DOHH2 (cell line): ENCODE measurements at regions not wholly inside any gene's neighbourhood (a gene's known extent, or its start where the extent isn't known, plus 50 kb on each side); places are given as distances from the start of the nearest gene placed in this dataset.

ENCODE experiments used
- H3F3A ChIP-seq: fragments of 200-600 bp; sonication (generic), shearing (Covaris generic); 2 replicates; pipeline ENCODE4 v1.6.0; 2016; ENCODE audit warnings: antibody characterized with exemption, mild to moderate bottlenecking; ENCODE audit not compliant: control insufficient read depth, insufficient read depth
- H3K27ac ChIP-seq: fragments of 200-600 bp; sonication (generic); 2 replicates; pipeline ENCODE4 v1.5.1; 2014; ENCODE audit warnings: low read depth, mild to moderate bottlenecking, low read length, moderate library complexity
- H3K27me3 ChIP-seq: fragments of 200-600 bp; sonication (generic); 2 replicates; pipeline ENCODE4 v1.6.1; 2014; ENCODE audit warnings: mild to moderate bottlenecking, low read length, mixed read lengths; ENCODE audit not compliant: control insufficient read depth
- H3K36me3 ChIP-seq: fragments of 200-600 bp; sonication (generic); 2 replicates; pipeline ENCODE4 v1.6.1; 2014; ENCODE audit warnings: mild to moderate bottlenecking, low read length, moderate library complexity, mixed read lengths; ENCODE audit not compliant: control insufficient read depth
- H3K4me1 ChIP-seq: fragments of 200-600 bp; sonication (generic); 2 replicates; pipeline ENCODE4 v1.6.1; 2014; ENCODE audit warnings: mild to moderate bottlenecking, low read length, mixed read lengths; ENCODE audit not compliant: control insufficient read depth
- H3K4me2 ChIP-seq: fragments of 200-600 bp; sonication (generic); 2 replicates; pipeline ENCODE4 v1.6.0; 2014; ENCODE audit warnings: mild to moderate bottlenecking, low read length, moderate library complexity
- H3K4me3 ChIP-seq: fragments of 200-600 bp; sonication (generic); 2 replicates; pipeline ENCODE4 v1.5.1; 2014; ENCODE audit warnings: mild to moderate bottlenecking, low read length, mixed read lengths
- H3K79me2 ChIP-seq: fragments of 200-600 bp; sonication (generic); 2 replicates; pipeline ENCODE4 v1.6.1; 2014; ENCODE audit warnings: mild to moderate bottlenecking, low read length, mixed read lengths; ENCODE audit not compliant: control insufficient read depth
- H3K9me2 ChIP-seq: fragments of 200-600 bp; sonication (generic); replicated peaks from 2 replicates; pipeline ENCODE4 v1.6.1; 2014; ENCODE audit warnings: mild to moderate bottlenecking, low read length, mixed read lengths; ENCODE audit not compliant: control insufficient read depth
- H3K9me3 ChIP-seq: fragments of 200-600 bp; sonication (generic); 2 replicates; pipeline ENCODE4 v1.6.1; 2014; ENCODE audit warnings: antibody characterized with exemption, low read length, mixed read lengths; ENCODE audit not compliant: control insufficient read depth, insufficient read depth
- H4K20me1 ChIP-seq: fragments of 200-600 bp; sonication (generic); 2 replicates; pipeline ENCODE4 v1.6.0; 2014; ENCODE audit warnings: low read depth, mild to moderate bottlenecking, antibody characterized with exemption, low read length, moderate library complexity; ENCODE audit not compliant: control insufficient read depth, insufficient read depth
- EZH2phosphoT487 ChIP-seq: fragments of 200-600 bp; sonication (generic); IDR thresholded peaks from 2 replicates; pipeline ENCODE4 v1.6.1; 2017; ENCODE audit warnings: borderline replicate concordance, mild to moderate bottlenecking, antibody characterized with exemption, low read length, moderate library complexity, mixed read lengths
- TF ChIP-seq, protein P1 (sequence below): fragments of 200-600 bp; sonication (generic); IDR thresholded peaks from one replicate; pipeline ENCODE4 v1.5.1; 2014; ENCODE audit warnings: antibody characterized with exemption, mild to moderate bottlenecking, low read depth, low read length; ENCODE audit not compliant: poor library complexity, severe bottlenecking

- H3K36me3 ChIP-seq, result no peaks in the 10 kb centered on the region
- TF ChIP-seq, protein P1, sequence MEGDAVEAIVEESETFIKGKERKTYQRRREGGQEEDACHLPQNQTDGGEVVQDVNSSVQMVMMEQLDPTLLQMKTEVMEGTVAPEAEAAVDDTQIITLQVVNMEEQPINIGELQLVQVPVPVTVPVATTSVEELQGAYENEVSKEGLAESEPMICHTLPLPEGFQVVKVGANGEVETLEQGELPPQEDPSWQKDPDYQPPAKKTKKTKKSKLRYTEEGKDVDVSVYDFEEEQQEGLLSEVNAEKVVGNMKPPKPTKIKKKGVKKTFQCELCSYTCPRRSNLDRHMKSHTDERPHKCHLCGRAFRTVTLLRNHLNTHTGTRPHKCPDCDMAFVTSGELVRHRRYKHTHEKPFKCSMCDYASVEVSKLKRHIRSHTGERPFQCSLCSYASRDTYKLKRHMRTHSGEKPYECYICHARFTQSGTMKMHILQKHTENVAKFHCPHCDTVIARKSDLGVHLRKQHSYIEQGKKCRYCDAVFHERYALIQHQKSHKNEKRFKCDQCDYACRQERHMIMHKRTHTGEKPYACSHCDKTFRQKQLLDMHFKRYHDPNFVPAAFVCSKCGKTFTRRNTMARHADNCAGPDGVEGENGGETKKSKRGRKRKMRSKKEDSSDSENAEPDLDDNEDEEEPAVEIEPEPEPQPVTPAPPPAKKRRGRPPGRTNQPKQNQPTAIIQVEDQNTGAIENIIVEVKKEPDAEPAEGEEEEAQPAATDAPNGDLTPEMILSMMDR, result no peak
- H3K27ac ChIP-seq, result no peak overlapping the region
Observed at GRCh38 chr1:88466011-88466410, 218.1 kb upstream of the PKN2 start.

DNA sequence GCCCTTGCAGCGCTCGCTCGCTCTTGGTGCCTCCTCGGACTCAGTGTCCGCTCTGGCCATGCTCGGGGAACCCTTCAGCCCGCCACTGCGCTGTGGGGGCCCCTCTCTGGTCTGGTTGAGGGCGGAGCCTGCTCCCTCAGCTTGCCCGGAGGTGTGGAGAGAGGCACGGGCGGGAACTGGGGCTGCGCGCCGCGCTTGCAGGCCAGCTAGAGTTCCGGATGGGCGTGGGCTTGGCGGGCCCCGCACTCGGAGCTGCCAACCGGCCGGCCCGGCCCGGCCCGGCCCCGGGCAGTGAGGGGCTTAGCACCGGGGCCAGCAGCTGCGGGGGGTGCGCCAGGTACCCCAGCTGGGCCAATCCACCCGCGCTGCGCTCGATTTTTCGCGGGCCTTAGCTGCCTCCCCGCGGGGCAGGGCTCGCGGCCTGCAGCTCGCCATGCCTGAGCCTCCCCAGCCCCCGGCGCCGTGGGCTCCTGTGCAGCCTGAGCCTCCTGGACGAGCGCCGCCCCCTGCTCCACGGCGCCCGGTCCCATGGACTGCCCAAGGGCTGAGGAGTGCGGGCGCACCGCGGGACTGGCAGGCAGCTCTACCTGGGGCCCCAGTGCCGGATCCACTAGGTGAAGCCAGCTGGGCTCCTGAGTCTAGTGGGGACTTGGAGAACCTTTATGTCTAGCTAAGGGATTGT lies 217.0 kb upstream of the PKN2 start:
- H3K9me3 ChIP-seq, result no peaks in the 10 kb centered on the region
- H3K9me2 ChIP-seq, result no peaks in the 10 kb centered on the region

More at GRCh38 chr1:88466011-88466410, 218.1 kb upstream of the PKN2 start:
- no peak overlapping the region for H3K4me3 ChIP-seq
- H3K9me2 ChIP-seq, result no peaks in the 10 kb centered on the region
- no peaks in the 10 kb centered on the region for H3F3A ChIP-seq
- no peaks in the 10 kb centered on the region for H3K27me3 ChIP-seq
- H3K4me2 ChIP-seq, result no peak overlapping the region
- no peaks in the 10 kb centered on the region for H3K9me3 ChIP-seq
- no peaks in the 10 kb centered on the region for H3K4me1 ChIP-seq
- H4K20me1 ChIP-seq, result no peaks in the 10 kb centered on the region
- no peaks in the 10 kb centered on the region for H3K79me2 ChIP-seq

GRCh38 chr1:88472298-88472697 lies 211.8 kb upstream of the PKN2 start:
- no peaks in the 10 kb centered on the region for H3K27me3 ChIP-seq
- H3F3A ChIP-seq, result no peaks in the 10 kb centered on the region
- no peak overlapping the region for H3K27ac ChIP-seq
- no peaks in the 10 kb centered on the region for H3K4me1 ChIP-seq
- no peak overlapping the region for H3K4me3 ChIP-seq
- no peak overlapping the region for H3K4me2 ChIP-seq
- no peaks in the 10 kb centered on the region for H4K20me1 ChIP-seq
- H3K79me2 ChIP-seq, result no peaks in the 10 kb centered on the region
- no peaks in the 10 kb centered on the region for H3K9me2 ChIP-seq
- TF ChIP-seq, protein P1, result no peak
- TF ChIP-seq EZH2phosphoT487, result no peak
- no peaks in the 10 kb centered on the region for H3K36me3 ChIP-seq
- no peaks in the 10 kb centered on the region for H3K9me3 ChIP-seq

More for the DNA sequence above, 217.0 kb upstream of the PKN2 start:
- H3K36me3 ChIP-seq, result no peaks in the 10 kb centered on the region
- no peak overlapping the region for H3K4me3 ChIP-seq
- no peak overlapping the region for H3K4me2 ChIP-seq
- no peaks in the 10 kb centered on the region for H3K79me2 ChIP-seq
- no peaks in the 10 kb centered on the region for H3K4me1 ChIP-seq
- H4K20me1 ChIP-seq, result no peaks in the 10 kb centered on the region
- no peaks in the 10 kb centered on the region for H3K27me3 ChIP-seq
- no peak for TF ChIP-seq EZH2phosphoT487
- TF ChIP-seq, protein P1, result no peak
- no peak overlapping the region for H3K27ac ChIP-seq
- no peaks in the 10 kb centered on the region for H3F3A ChIP-seq
